Left cardiac atrium (tissue), 4 donors: ENCODE measurements at regions not wholly inside any gene's neighbourhood (a gene's known extent, or its start where the extent isn't known, plus 50 kb on each side); places are given as distances from the start of the nearest gene placed in this dataset.
"Not testable (repeated sequence)": the region's sequence is repeated elsewhere in the genome, so short reads cannot be mapped to it uniquely, and the experiment has no call there.

ENCODE experiments used
- ATAC-seq, 2 donors: fragments of 200-7000 bp; cut with Tn5 transposase; one replicate each; pipeline ENCODE4 v1.9.1; 2020; ENCODE audit warnings: mild to moderate bottlenecking in 2 of 2, moderate library complexity in 2 of 2
- DNase-seq: peaks from one replicate; pipeline ENCODE4 v3.0.0-alpha.2; 2020
- intact Hi-C, 2 donors: fragments of 100-400 bp; cut with DNase I; formaldehyde crosslinking; loops; one replicate each; pipeline versions ENCODE4 v1.14.1 to v1.15.1; 2022 to 2023
- donor health status: DM: no; HTN: yes; CAD: no.
- donor health status: DM: no; HTN: yes; CAD: no; lungs with severe emphysema.
- donor health status: DM: yes; HTN: yes; CAD: no.
- donor health status: Dilated cardiomyopathy.

DNA sequence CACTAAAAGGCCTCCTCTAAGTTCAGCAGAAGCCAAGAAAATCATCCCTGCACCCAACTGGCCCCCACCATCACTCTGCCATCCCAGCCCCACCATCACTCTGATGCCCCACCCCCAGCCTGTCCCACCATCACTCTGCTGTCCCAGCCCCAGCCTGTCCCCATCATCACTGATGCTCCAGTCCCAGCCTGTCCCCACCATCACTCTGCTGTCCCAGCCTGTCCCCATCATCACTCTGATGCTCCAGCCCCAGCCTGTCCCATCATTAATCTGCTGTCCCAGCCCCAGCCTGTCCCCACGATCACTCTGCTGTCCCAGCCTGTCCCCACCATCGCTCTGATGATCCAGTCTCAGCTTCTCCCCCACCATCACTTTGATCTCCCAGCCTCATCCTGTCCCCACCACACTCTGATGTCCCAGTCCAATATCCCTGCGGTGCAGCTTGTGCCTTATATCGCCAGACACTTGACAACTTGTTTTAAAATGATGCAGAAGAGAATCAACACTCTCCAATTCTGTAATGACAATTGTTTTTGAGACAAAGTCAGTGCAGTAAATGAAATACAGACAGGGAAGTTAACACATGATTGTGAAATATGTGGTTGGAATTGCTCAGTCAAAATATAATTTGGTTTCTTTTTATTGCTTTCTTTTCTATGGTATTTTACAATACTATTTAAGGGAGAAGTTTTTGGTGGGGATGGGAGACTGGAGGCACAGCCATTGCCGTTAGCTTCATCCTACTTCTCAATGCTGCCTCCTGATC lies 100.8 kb downstream of the TNFAIP3 start:
- ATAC-seq (peak in 1 of 2 donors; percentile 14), DNase-seq (no peak)
- intact Hi-C loops: no loop called here

DNA sequence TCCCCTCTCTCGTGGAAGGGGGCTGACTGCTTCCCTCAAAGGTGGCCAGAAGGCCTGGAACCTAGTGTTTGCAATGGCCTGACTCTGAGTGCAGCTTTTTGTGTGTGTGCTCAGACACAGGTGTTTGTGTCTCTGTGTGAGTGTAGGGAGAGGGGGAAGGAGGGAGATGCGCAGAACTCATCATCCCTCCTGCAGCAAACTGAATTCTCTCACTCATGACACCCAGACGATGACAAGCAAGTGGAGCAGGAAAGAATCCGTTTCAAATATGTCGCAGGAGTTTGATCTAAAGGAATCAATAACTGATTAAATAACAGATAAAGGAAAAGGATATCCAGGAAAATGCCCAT lies 101.4 kb downstream of the TNFAIP3 start:
- ATAC-seq (no peak), DNase-seq (no peak)
- intact Hi-C loops: no loop called here

DNA sequence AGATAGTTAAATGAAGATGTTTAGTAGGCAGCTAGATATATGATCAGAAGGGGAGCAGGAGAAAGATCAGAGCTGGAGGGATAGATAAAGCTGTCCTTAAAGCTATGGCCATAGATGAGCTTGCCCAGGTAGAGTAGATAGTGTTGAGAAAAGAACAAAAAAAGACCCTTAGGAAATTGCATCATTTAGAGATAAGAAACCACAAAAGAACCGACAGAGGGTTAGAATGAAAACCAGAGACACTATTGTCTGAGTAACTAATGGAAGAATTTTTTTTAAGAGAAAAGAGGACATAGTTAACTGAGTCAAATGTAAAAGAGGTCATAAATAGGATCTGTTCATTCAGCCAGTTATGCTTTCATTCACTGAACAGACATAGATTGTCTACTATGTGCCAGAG lies 101.8 kb downstream of the TNFAIP3 start:
- DNase-seq (no peak), ATAC-seq (no peak)
- intact Hi-C loops: no loop called here

DNA sequence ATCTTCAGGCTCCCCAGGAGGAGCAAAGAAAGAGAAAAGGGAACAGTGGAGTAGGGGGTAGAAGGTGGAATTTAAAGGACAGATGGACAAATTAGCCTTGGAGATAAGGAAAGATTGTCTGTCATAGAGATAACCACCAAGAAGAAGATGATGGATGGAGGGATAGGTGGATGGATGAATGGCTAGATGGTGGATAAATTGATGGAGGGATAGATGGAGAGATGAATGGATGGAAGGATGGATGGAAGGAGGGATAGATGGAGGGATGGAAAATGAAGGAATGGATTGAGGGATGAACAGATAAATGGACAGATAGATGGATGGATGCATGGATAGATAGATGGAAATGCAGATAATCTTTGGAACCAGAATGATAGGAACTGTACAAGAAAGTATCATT lies 102.8 kb downstream of the TNFAIP3 start:
- DNase-seq (no peak), ATAC-seq (no peak)
- intact Hi-C loops: no loop called here

DNA sequence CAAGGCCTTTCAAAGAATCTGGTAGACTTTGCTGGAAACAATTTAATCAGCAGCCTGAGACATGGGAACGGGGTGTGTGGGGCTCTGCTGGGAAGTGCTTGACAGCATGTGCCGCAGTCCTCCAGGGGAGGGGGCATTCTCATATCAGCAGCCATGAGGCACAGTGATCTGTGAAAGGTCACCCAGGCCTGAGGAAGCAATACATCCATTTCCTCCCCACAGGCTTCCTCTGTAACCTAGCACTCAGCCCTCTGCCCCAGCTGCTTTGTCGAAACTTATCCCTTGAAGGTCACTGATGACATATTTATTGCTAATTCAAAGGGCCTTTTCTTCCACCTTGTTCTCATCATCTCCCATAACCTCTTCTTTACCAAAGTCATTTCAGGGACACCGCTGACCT lies 103.3 kb downstream of the TNFAIP3 start:
- DNase-seq (no peak), ATAC-seq (no peak)
- intact Hi-C loops: no loop called here

DNA sequence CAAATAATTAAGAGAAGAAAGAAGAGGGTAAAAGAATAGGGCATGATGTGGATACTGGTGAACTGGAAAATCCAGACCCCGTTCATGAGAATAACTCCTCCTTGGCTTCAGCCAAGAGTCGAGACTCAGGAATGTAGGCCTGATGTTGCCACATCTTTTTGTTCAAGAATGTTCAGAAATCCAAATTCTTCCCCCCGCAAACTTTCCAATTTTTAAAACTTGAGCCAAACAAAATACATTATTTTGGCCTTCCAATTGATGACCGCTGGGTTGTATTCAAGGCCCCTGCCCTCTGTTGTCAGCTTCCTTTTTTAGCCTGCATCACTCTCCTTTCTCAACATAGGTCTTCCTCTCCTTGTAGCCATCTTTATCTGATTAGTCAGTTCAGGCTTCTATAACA lies 106.1 kb downstream of the TNFAIP3 start:
- ATAC-seq: peak in 1 of 2 donors; percentile 44
- DNase-seq: no peak
- intact Hi-C loops: no loop called here

DNA sequence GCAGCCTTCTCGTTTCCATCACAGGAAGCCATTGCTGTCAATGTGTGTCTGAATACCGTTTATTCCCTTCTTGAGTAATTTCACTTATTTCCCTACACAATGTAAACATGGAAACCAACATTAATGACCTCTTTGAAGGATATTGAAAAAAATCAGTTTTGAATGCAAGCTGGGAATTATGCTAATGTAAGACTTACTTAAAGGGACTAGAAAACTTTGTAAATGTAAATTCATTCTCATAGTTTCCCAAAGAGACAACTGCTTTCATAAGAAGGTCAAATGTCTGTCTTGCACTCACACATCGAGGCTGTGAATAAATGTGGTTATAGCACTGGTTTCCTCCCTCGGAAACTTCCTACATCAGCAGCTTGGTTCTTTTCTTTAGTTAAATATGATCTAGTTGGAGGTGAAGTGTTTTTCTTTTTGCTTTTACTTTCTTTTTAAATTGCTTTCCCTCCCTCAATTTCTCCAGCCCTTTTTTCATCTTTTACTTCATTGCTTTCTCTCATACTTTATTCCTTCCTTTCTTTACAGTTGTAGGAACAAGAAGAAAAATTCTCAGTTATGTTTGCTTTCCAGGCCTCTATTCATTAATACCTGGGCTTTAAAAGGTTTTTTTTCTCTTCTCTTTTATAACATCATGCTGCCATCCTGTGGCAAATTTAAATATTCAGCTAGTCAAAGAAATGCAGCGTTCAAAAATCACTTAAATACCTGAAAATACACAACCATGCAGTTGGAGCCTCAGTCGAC lies 108.3 kb downstream of the TNFAIP3 start:
- intact Hi-C loops: no loop called here
- DNase-seq (no peak), ATAC-seq (no peak)

DNA sequence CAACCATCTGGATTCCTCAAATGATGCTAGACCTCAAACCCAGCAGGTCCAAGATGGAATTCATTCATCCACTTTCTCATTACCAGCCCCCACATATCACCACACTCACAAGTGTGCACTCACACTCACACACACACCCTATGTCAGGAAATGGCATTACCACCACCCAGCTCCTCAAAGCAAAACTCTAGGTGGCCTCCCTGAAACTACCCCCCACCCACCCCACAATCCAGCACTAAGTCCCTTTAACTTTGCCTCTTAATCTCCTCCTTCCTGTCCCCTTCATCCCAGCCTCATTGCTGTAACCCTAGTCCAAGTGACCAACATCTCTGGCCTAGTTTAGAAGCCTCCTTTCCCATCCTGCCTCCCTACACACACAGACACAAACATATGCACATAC lies 109.4 kb downstream of the TNFAIP3 start:
- ATAC-seq: no peak
- no peak for DNase-seq
- intact Hi-C loops: no loop called here

DNA sequence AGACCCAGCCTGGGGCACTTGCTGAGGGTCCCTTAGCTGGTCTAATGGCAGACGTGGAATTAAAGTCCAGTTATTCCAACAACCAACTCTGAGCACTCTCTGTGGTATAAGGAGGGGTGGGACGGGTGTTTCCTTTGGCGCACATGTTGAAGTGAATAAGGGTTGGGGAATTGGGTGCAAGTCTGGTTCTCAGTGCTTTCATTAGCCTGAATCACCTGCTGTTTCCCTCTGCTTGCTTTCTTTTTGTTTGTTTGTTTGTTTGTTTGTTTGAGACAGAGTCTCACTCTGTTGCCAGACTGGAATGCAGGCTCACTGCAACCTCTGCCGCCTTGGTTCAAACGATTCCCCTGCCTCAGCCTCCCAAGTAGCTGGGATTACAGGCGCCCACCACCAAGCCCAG lies 110.1 kb downstream of the TNFAIP3 start:
- DNase-seq (no peak), ATAC-seq (no peak)
- intact Hi-C loops: no loop called here

DNA sequence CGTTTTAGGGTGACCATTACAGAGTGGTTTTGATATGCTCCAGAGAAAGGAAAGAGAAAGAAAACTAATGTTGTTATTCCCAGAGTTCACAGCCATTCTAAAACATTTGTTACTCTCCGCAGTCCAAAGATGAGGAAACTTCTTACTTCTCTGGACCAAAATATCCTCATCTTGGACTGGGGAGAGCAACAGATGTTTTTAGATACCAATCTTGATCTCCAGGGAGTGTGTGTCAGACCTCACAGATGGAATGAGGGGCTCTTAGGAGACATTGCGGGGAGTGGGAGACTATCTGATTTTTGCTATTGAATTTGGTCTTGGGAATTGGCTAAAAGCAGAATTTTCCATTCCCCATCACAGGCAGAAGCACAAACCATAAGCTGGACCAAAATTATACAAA lies 110.8 kb downstream of the TNFAIP3 start:
- DNase-seq (no peak), ATAC-seq (peak in 1 of 2 donors; percentile 44)
- intact Hi-C loops: no loop called here

DNA sequence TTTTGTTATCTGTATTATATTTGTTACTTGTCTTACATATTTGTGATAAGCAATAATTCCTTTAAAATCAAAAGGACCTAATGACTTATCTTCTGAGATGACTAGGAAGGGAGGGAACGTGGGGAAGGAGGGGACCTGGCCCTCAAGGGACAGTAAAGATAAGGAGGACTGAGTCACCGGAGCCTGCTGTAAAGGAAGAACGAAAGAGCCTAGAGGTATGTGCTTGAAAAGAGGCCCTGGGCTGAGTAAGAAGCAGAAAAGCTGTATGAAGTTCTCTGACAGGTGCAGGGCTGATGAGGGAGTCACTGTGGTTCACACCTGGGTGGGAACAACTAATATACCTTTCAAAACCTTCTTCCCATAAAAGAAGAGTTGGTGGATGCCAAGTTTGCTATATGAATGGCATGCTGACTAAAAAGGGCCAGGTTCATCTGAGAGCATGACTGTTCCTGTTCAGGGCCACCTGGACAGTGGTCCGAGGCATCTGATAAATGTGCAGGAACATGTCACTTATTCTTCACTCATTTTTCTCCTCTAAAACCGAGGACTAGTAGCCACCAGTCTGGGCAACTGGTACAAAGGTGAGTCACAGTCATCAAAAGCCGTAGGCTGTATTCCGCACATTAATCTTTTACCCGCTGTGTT lies 111.3 kb downstream of the TNFAIP3 start:
- DNase-seq (no peak), ATAC-seq (peak in 1 of 2 donors; percentile 53)
- intact Hi-C loops: no loop called here

DNA sequence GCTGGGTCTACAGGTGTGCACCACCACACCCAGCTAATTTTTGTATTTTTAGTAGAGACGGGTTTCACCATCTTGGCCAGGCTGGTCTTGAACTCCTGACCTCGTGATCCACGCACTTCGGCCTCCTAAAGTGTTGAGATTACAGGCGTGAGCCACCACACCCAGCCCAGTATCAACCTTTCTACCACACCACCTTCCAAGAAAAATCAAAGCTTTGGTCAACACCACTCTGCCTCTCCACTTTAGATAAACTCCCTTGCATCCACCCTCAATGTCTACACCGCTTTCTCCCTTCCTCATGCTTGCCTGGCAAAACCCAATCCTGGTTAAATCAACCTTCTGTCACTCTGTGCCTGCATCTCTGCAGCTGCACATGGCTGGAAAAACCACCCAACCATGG lies 112.2 kb downstream of the TNFAIP3 start:
- ATAC-seq, intact Hi-C loops: not testable (repeated sequence)

DNA sequence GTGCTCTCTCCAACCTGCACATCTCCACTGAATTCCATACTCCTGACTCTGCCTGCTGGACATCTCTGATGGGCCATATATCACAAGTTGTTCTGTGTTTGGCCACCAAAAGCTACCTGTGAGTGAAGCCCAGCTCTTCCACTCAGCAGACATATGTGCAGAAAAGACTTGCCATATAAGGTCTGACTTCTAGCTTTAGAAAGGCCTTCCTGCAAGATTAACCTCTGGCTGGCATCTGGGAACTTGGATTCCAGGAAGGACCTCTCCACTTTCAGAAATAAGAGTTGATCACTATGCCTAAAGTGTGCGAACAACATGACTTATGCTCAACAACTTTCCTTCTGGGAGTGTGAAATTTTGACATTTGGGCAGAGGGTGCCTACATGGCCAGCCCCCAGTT lies 113.7 kb downstream of the TNFAIP3 start:
- DNase-seq (no peak), ATAC-seq (no peak)
- intact Hi-C loops: no loop called here

More for the DNA sequence above, 112.2 kb downstream of the TNFAIP3 start:
- DNase-seq: not testable (repeated sequence)

DNA sequence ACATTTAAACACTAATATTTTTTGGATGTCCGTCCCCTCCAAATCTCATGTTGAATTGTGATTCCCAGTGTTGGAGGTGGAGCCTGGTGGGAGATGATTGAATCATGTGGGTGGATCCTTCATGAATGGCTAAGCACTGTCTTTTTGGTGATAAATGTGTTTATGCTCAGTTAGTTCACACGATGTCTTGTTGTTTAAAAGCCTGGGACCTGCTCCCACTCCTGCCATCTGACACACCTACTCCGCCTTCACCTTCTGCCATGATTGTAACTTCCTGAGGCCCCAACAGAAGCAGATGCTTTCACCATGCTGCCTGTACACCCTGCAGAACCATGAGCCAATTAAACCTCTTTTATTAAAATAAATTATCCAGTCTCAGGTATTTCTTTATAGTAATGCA lies 114.7 kb downstream of the TNFAIP3 start:
- DNase-seq (no peak), ATAC-seq (no peak)
- intact Hi-C loops: no loop called here

DNA sequence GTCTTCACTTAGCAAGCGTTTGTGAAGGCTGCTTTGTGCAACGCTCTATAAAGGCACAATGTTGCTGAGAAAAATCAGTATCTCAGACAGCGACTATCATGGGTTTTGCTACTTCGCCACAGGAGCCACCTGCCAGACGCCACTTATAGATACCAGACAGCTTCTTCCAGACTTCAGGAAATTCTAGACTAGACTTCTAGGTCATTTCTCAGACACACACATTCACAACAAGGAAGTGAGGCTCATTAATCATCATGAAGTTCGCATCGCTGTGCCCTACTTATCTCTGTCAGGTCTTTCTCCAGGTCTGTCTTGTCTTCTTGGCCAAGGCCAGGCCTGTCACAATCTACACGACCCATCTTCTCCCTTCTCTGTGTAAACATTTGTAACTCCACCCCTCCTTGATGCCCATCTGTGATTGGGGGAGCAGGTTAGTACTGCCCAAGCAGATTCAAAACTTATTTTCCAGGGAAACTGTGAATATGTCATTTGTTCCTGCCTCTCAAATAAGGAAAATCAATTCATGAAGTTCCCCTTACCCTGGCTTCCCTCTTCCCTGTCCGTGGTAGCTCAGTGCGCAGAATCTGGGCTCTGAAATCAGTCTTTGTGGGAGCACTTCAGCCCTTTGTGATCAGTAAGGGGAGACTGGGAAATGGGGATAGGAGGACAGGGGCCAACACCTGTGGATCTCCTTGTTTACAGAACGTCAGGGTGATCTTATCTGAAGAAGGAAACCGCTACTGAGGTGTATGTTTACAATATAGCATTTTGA lies 115.5 kb downstream of the TNFAIP3 start:
- ATAC-seq (no peak), DNase-seq (no peak)
- intact Hi-C loops: no loop called here

DNA sequence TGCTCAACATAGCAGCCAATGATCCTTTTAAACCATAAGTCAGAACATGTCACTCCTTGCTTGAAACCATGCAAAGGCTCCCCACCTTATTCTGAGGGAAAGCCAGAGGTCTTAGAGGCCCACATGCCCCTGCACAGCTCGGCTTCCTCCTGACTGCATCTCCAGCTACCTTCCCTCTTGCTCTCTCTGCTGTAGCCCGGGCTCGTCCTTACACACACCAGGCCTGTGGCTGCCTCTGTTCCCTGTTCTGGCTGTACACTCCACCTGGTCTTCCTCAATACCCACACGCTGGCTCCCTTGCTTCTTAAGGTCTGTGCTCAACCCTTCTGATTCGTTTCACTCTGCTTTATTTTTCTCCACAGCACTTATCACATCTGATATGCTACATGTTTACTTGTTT lies 116.2 kb downstream of the TNFAIP3 start:
- intact Hi-C loops: no loop called here
- DNase-seq (no peak), ATAC-seq (no peak)

DNA sequence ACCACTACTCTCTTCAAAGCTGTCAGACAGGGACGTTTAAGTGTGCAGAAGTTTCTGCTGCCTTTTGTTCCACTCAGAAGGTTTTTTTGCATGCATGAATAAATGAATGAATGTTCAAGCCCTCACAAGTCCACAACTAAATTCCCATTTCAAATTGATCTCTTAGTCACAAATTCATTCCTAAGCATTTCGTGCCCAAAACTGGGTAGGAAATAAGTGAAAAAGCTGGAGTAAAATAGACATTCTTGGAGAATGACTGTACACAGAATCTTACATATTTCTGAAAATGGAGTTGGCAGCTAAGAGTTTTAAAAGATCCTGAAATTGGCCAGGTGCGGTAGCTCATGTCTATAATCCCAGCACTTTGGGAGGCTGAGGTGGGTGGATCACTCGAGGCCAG lies 117.6 kb downstream of the PERP start:
- ATAC-seq (no peak), DNase-seq (no peak)
- intact Hi-C loops: no loop called here

DNA sequence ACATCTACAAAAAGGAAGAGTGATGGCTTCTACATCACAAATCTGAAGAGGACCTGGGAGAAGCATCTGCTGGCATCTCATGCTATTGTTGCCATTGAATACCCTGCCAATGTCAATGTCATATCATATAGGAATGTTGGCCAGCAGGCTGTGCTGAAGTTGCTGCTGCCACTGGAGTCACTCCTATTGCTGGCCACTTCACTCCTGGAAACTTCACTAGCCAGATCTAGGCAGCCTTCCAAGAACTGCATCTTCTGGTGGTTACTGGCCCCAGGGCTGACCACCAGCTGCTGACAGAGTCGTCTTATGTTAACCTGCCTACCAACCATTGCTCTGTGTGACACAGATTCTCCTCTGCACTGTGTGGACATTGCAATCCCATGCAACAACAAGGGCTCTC lies 111.8 kb downstream of the PERP start:
- ATAC-seq (no peak), DNase-seq (no peak)
- intact Hi-C loops: no loop called here

DNA sequence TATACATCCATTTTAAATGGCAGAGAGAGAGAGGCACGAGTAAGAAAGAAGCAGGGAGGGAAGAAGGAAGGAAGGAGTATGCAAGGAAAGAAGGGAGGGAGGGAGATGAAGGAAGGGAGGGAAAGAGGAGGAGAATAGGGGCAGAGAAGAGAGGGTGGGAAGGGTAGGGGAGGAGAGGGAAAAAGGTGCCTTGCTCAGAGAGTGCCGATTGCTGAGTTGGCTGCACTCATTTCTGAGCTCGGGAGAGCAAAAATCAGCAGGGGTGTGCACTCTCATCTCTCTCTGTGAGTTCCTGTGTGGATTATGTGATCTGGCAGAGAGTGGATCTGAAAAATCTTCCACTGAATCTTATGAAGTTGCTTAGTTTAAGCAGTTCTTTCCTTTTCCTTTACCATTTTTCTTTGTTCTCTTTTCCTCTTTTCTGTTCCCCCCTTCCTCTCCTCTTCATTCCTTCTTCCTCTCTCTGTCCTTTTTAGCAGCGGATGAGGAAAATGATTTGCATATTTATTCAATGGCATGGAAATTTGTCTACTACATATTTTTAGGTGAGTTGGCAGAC lies 108.7 kb downstream of the PERP start:
- no peak for ATAC-seq
- DNase-seq: no peak
- intact Hi-C loops: no loop called here
